ENCODE measurements at regions not wholly inside any gene's neighbourhood (a gene's known extent, or its start where the extent isn't known, plus 50 kb on each side); places are given as distances from the start of the nearest gene placed in this dataset.
"Not testable (repeated sequence)": the region's sequence is repeated elsewhere in the genome, so short reads cannot be mapped to it uniquely, and the experiment has no call there.

DNA sequence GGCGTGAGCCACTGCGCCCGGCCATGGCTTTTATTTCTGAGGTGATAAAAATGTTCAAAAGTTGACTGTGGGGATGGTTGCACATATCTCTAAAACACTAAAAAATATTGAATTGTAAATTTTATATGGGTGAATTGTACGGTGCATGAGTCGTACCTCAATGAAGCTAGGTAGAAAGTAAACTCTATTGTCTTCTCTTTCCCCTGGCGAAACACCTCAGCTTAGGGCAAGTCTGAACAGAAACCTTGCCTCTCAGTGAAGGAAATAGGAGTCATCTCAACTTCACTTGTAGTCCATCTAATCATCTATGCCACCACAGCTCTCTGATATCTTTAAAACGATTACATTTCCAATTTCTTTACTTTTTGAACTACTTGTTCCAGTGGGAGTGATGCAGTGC, 309.6 kb downstream of the SPATA31A1 start:
- TF ChIP-seq POLR2A (IDR thresholded peaks at IDR 0.05; ENCODE audit: low read length); SREBF2 (IDR thresholded peaks at IDR 0.05); HOXA7 (CRISPR knock-in tag; IDR thresholded peaks at IDR 0.05); EP300 (IDR thresholded peaks at IDR 0.05); NR3C1 (IDR thresholded peaks at IDR 0.05); RFX5 (IDR thresholded peaks at IDR 0.05); MYC (IDR thresholded peaks at IDR 0.05; ENCODE audit: borderline replicate concordance, low read length); HOXB13 (CRISPR knock-in tag; IDR thresholded peaks at IDR 0.05; ENCODE audit: low read depth): not testable (repeated sequence)
- TF ChIP-seq, protein P1, sequence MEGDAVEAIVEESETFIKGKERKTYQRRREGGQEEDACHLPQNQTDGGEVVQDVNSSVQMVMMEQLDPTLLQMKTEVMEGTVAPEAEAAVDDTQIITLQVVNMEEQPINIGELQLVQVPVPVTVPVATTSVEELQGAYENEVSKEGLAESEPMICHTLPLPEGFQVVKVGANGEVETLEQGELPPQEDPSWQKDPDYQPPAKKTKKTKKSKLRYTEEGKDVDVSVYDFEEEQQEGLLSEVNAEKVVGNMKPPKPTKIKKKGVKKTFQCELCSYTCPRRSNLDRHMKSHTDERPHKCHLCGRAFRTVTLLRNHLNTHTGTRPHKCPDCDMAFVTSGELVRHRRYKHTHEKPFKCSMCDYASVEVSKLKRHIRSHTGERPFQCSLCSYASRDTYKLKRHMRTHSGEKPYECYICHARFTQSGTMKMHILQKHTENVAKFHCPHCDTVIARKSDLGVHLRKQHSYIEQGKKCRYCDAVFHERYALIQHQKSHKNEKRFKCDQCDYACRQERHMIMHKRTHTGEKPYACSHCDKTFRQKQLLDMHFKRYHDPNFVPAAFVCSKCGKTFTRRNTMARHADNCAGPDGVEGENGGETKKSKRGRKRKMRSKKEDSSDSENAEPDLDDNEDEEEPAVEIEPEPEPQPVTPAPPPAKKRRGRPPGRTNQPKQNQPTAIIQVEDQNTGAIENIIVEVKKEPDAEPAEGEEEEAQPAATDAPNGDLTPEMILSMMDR (IDR thresholded peaks at IDR 0.05), result not testable (repeated sequence)
- TF ChIP-seq, protein P2, sequence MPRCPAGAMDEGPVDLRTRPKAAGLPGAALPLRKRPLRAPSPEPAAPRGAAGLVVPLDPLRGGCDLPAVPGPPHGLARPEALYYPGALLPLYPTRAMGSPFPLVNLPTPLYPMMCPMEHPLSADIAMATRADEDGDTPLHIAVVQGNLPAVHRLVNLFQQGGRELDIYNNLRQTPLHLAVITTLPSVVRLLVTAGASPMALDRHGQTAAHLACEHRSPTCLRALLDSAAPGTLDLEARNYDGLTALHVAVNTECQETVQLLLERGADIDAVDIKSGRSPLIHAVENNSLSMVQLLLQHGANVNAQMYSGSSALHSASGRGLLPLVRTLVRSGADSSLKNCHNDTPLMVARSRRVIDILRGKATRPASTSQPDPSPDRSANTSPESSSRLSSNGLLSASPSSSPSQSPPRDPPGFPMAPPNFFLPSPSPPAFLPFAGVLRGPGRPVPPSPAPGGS (IDR thresholded peaks at IDR 0.05), result not testable (repeated sequence)
- TF ChIP-seq, protein P3, sequence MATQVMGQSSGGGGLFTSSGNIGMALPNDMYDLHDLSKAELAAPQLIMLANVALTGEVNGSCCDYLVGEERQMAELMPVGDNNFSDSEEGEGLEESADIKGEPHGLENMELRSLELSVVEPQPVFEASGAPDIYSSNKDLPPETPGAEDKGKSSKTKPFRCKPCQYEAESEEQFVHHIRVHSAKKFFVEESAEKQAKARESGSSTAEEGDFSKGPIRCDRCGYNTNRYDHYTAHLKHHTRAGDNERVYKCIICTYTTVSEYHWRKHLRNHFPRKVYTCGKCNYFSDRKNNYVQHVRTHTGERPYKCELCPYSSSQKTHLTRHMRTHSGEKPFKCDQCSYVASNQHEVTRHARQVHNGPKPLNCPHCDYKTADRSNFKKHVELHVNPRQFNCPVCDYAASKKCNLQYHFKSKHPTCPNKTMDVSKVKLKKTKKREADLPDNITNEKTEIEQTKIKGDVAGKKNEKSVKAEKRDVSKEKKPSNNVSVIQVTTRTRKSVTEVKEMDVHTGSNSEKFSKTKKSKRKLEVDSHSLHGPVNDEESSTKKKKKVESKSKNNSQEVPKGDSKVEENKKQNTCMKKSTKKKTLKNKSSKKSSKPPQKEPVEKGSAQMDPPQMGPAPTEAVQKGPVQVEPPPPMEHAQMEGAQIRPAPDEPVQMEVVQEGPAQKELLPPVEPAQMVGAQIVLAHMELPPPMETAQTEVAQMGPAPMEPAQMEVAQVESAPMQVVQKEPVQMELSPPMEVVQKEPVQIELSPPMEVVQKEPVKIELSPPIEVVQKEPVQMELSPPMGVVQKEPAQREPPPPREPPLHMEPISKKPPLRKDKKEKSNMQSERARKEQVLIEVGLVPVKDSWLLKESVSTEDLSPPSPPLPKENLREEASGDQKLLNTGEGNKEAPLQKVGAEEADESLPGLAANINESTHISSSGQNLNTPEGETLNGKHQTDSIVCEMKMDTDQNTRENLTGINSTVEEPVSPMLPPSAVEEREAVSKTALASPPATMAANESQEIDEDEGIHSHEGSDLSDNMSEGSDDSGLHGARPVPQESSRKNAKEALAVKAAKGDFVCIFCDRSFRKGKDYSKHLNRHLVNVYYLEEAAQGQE (IDR thresholded peaks at IDR 0.05), result not testable (repeated sequence)
- TF ChIP-seq, protein P4, sequence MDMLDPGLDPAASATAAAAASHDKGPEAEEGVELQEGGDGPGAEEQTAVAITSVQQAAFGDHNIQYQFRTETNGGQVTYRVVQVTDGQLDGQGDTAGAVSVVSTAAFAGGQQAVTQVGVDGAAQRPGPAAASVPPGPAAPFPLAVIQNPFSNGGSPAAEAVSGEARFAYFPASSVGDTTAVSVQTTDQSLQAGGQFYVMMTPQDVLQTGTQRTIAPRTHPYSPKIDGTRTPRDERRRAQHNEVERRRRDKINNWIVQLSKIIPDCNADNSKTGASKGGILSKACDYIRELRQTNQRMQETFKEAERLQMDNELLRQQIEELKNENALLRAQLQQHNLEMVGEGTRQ (IDR thresholded peaks at IDR 0.05), result not testable (repeated sequence)

Measured in A549 (cell line).